ENCODE measurements at regions not wholly inside any gene's neighbourhood (a gene's known extent, or its start where the extent isn't known, plus 50 kb on each side); places are given as distances from the start of the nearest gene placed in this dataset.

DNA sequence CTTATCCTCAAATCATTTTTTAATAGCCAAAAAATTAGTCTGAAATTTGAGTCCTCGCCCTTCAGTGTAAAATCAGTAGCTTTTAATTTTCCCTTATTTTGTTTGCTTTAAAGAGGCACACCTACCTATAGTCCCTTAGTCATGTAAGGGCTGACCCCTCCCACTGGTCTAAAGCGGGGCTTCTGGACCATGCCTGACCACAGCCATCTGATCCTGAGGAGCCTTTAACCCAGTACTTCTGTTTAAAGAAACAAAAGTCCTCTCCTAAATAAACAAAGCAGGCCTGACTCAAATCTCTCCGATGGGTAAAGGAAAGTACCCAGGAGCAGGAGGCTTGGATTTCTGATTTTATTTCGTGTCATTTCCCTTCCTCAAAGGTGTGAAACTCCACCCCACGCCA lies 92.0 kb upstream of the CCL2 start:
- H3K36me3 ChIP-seq (ENCODE audit: control insufficient read depth in 4 of 4, insufficient read depth in 3 of 4, low read depth in 1 of 4, low read length in 3 of 4): no peaks in the 10 kb centered on the region
- no peak overlapping the region for H3K9ac ChIP-seq (ENCODE audit: low read depth in 1 of 2, low read length in 2 of 2)
- no peak overlapping the region for H3K4me3 ChIP-seq (ENCODE audit: low read depth in 1 of 3, low read length in 3 of 3)
- no peaks in the 10 kb centered on the region for H3K4me1 ChIP-seq (ENCODE audit: control insufficient read depth in 4 of 4, insufficient read depth in 4 of 4, low read length in 3 of 4)
- 42% methylated on average over 5 of the region's 5 CpGs for WGBS
- TF ChIP-seq TAF1 (conservative IDR thresholded peaks at IDR 0.05) (no peak), YY1 (IDR thresholded peaks at IDR 0.05) (no peak), EGR1 (IDR thresholded peaks at IDR 0.05; ENCODE audit: low read depth in 2 of 2) (no peak), RAD21 (IDR thresholded peaks at IDR 0.05) (no peak), FOXA2 (IDR thresholded peaks at IDR 0.05) (no peak), NR2F2 (IDR thresholded peaks at IDR 0.05) (no peak), SP1 (IDR thresholded peaks at IDR 0.05) (no peak), RXRA (IDR thresholded peaks at IDR 0.05) (no peak), HNF4G (IDR thresholded peaks at IDR 0.05) (no peak), HNF4A (conservative IDR thresholded peaks at IDR 0.05) (no peak), FOXA1 (IDR thresholded peaks at IDR 0.05) (no peak), JUND (IDR thresholded peaks at IDR 0.05) (no peak)
- TF ChIP-seq, protein P1, sequence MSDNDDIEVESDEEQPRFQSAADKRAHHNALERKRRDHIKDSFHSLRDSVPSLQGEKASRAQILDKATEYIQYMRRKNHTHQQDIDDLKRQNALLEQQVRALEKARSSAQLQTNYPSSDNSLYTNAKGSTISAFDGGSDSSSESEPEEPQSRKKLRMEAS (IDR thresholded peaks at IDR 0.05): no peak
- TF ChIP-seq, protein P2, sequence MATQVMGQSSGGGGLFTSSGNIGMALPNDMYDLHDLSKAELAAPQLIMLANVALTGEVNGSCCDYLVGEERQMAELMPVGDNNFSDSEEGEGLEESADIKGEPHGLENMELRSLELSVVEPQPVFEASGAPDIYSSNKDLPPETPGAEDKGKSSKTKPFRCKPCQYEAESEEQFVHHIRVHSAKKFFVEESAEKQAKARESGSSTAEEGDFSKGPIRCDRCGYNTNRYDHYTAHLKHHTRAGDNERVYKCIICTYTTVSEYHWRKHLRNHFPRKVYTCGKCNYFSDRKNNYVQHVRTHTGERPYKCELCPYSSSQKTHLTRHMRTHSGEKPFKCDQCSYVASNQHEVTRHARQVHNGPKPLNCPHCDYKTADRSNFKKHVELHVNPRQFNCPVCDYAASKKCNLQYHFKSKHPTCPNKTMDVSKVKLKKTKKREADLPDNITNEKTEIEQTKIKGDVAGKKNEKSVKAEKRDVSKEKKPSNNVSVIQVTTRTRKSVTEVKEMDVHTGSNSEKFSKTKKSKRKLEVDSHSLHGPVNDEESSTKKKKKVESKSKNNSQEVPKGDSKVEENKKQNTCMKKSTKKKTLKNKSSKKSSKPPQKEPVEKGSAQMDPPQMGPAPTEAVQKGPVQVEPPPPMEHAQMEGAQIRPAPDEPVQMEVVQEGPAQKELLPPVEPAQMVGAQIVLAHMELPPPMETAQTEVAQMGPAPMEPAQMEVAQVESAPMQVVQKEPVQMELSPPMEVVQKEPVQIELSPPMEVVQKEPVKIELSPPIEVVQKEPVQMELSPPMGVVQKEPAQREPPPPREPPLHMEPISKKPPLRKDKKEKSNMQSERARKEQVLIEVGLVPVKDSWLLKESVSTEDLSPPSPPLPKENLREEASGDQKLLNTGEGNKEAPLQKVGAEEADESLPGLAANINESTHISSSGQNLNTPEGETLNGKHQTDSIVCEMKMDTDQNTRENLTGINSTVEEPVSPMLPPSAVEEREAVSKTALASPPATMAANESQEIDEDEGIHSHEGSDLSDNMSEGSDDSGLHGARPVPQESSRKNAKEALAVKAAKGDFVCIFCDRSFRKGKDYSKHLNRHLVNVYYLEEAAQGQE (IDR thresholded peaks at IDR 0.05): no peak
- TF ChIP-seq, protein P3, sequence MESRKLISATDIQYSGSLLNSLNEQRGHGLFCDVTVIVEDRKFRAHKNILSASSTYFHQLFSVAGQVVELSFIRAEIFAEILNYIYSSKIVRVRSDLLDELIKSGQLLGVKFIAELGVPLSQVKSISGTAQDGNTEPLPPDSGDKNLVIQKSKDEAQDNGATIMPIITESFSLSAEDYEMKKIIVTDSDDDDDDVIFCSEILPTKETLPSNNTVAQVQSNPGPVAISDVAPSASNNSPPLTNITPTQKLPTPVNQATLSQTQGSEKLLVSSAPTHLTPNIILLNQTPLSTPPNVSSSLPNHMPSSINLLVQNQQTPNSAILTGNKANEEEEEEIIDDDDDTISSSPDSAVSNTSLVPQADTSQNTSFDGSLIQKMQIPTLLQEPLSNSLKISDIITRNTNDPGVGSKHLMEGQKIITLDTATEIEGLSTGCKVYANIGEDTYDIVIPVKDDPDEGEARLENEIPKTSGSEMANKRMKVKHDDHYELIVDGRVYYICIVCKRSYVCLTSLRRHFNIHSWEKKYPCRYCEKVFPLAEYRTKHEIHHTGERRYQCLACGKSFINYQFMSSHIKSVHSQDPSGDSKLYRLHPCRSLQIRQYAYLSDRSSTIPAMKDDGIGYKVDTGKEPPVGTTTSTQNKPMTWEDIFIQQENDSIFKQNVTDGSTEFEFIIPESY (IDR thresholded peaks at IDR 0.05): no peak
- TF ChIP-seq, protein P4, sequence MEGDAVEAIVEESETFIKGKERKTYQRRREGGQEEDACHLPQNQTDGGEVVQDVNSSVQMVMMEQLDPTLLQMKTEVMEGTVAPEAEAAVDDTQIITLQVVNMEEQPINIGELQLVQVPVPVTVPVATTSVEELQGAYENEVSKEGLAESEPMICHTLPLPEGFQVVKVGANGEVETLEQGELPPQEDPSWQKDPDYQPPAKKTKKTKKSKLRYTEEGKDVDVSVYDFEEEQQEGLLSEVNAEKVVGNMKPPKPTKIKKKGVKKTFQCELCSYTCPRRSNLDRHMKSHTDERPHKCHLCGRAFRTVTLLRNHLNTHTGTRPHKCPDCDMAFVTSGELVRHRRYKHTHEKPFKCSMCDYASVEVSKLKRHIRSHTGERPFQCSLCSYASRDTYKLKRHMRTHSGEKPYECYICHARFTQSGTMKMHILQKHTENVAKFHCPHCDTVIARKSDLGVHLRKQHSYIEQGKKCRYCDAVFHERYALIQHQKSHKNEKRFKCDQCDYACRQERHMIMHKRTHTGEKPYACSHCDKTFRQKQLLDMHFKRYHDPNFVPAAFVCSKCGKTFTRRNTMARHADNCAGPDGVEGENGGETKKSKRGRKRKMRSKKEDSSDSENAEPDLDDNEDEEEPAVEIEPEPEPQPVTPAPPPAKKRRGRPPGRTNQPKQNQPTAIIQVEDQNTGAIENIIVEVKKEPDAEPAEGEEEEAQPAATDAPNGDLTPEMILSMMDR (IDR thresholded peaks at IDR 0.05; ENCODE audit: low read depth, low read length, missing input control): no peak
- TF ChIP-seq, protein P5, sequence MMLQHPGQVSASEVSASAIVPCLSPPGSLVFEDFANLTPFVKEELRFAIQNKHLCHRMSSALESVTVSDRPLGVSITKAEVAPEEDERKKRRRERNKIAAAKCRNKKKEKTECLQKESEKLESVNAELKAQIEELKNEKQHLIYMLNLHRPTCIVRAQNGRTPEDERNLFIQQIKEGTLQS (IDR thresholded peaks at IDR 0.05): no peak
- no peak for DNase-seq (ENCODE audit: low spot score)
- peaks cover 0 to 7% (median 0%) of the 10 kb centered on the region in 4 donors for H3K9me3 ChIP-seq (ENCODE audit: control insufficient read depth in 4 of 4, low read length in 3 of 4)
- no peak overlapping the region for H3K27ac ChIP-seq (ENCODE audit: low read depth in 1 of 2, low read length in 2 of 2)
- H3K27me3 ChIP-seq (ENCODE audit: control insufficient read depth in 4 of 4, insufficient read depth in 4 of 4, low read length in 3 of 4): peaks cover 0 to 20% (median 2%) of the 10 kb centered on the region in 4 donors

DNA sequence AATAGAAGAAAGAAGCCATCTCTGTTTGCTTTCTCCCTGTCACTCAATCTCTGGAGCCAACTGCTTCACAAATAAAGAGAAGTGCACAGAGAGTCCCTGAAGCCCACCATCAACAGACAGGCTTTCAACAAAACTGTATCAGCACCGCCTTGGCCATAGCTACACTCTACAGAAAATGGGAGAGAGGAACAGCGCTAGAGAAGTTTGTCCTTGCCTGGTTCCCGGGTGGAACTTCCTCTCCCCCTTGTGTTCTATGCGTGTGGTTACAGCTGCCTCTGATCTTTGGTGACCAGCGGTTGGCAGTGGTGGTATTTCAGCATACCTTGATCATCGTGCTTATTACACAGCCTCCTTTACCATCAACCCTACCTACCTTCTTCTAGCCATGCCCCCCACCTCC lies 91.4 kb upstream of the CCL2 start:
- Histone ChIP-seq H3K4me1 (ENCODE audit: control insufficient read depth in 4 of 4, insufficient read depth in 4 of 4, low read length in 3 of 4) (no peaks in the 10 kb centered on the region), H3K9me3 (ENCODE audit: control insufficient read depth in 4 of 4, low read length in 3 of 4) (peaks cover 0 to 3% (median 0%) of the 10 kb centered on the region in 4 donors), H3K9ac (ENCODE audit: low read depth in 1 of 2, low read length in 2 of 2) (no peak overlapping the region), H3K36me3 (ENCODE audit: control insufficient read depth in 4 of 4, insufficient read depth in 3 of 4, low read depth in 1 of 4, low read length in 3 of 4) (no peaks in the 10 kb centered on the region), H3K4me3 (ENCODE audit: low read depth in 1 of 3, low read length in 3 of 3) (no peak overlapping the region), H3K27ac (ENCODE audit: low read depth in 1 of 2, low read length in 2 of 2) (no peak overlapping the region), H3K27me3 (ENCODE audit: control insufficient read depth in 4 of 4, insufficient read depth in 4 of 4, low read length in 3 of 4) (peaks cover 0 to 18% (median under 1%) of the 10 kb centered on the region in 4 donors)
- TF ChIP-seq RAD21 (IDR thresholded peaks at IDR 0.05) (peak; percentile 41 to 66), JUND (IDR thresholded peaks at IDR 0.05) (no peak)
- TF ChIP-seq, protein P4 (IDR thresholded peaks at IDR 0.05; ENCODE audit: low read depth, low read length, missing input control): peak; percentile 41
- TF ChIP-seq, protein P5 (IDR thresholded peaks at IDR 0.05): no peak
- 11% methylated on average over 6 of the region's 6 CpGs for WGBS
- DNase-seq (ENCODE audit: low spot score): no peak

Data from liver (tissue), 8 donors.